Mesothelial cell of epicardium (in vitro differentiated cells): ENCODE measurements at regions not wholly inside any gene's neighbourhood (a gene's known extent, or its start where the extent isn't known, plus 50 kb on each side); places are given as distances from the start of the nearest gene placed in this dataset.

Experiments used
- DNase-seq, 2 experiments: peaks; one replicate each; pipeline ENCODE4 v3.0.0; 2021; ENCODE audit warnings: low spot score in 2 of 2; ENCODE audit not compliant: unreplicated experiment in 2 of 2
- H3K27ac Mint-ChIP-seq: 2 replicates; pipeline ENCODE4 v1.8.0; 2021; ENCODE audit warnings: mixed read lengths
- H3K27me3 Mint-ChIP-seq: 2 replicates; pipeline ENCODE4 v1.8.0; 2021; ENCODE audit warnings: low read depth, mixed read lengths
- H3K36me3 Mint-ChIP-seq: 2 replicates; pipeline ENCODE4 v1.8.0; 2021; ENCODE audit warnings: mixed read lengths
- H3K4me1 Mint-ChIP-seq: 2 replicates; pipeline ENCODE4 v1.8.0; 2021; ENCODE audit warnings: mixed read lengths
- H3K4me3 Mint-ChIP-seq: 2 replicates; pipeline ENCODE4 v1.8.0; 2021; ENCODE audit warnings: mild to moderate bottlenecking, moderate library complexity, mixed read lengths
- H3K9me3 Mint-ChIP-seq: 2 replicates; pipeline ENCODE4 v1.8.0; 2021; ENCODE audit warnings: mixed read lengths
- TF ChIP-seq, protein P1 (sequence below): fragments of 200-600 bp; sonication (generic); IDR thresholded peaks from one replicate; pipeline ENCODE4 v1.5.0; 2021; ENCODE audit warnings: antibody characterized with exemption; ENCODE audit not compliant: unreplicated experiment

DNA sequence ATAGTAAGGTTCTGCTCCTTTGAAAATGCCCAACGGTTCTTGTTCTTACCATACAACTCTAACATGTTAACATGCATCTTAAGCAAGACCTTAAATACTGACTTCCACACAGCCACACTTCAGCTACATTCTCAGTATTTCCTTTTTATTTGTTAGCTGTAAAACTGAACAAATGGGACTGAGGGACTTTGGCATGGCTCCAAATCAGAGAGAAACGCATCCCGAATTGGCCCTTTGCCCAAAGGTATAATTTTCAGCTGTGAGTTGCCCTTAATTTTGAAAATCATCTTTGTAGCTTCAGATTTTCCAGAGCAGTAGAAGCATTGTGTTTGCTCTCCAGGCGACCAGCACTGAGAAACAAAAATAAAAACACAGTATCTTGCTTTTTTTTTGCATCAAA, 56.4 kb downstream of the NEUROD6 start:
- TF ChIP-seq, protein P1, sequence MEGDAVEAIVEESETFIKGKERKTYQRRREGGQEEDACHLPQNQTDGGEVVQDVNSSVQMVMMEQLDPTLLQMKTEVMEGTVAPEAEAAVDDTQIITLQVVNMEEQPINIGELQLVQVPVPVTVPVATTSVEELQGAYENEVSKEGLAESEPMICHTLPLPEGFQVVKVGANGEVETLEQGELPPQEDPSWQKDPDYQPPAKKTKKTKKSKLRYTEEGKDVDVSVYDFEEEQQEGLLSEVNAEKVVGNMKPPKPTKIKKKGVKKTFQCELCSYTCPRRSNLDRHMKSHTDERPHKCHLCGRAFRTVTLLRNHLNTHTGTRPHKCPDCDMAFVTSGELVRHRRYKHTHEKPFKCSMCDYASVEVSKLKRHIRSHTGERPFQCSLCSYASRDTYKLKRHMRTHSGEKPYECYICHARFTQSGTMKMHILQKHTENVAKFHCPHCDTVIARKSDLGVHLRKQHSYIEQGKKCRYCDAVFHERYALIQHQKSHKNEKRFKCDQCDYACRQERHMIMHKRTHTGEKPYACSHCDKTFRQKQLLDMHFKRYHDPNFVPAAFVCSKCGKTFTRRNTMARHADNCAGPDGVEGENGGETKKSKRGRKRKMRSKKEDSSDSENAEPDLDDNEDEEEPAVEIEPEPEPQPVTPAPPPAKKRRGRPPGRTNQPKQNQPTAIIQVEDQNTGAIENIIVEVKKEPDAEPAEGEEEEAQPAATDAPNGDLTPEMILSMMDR, result no peak
- H3K27ac Mint-ChIP-seq, result no peak overlapping the region
- peaks cover 9% of the 10 kb centered on the region for H3K27me3 Mint-ChIP-seq
- no peaks in the 10 kb centered on the region for H3K36me3 Mint-ChIP-seq
- DNase-seq, result no peak
- peaks cover 5% of the 10 kb centered on the region for H3K4me1 Mint-ChIP-seq
- no peak overlapping the region for H3K4me3 Mint-ChIP-seq
- peaks cover 6% of the 10 kb centered on the region for H3K9me3 Mint-ChIP-seq

- TF ChIP-seq, protein P1, result no peak
- Mint-ChIP-seq H3K36me3 (no peaks in the 10 kb centered on the region), H3K27me3 (peaks cover 12% of the 10 kb centered on the region), H3K27ac (no peak overlapping the region), H3K4me1 (no peaks in the 10 kb centered on the region), H3K9me3 (no peaks in the 10 kb centered on the region), H3K4me3 (no peak overlapping the region)
- no peak for DNase-seq
Measured at GRCh38 chr7:31271641-31272405, 68.7 kb downstream of the NEUROD6 start.

DNA sequence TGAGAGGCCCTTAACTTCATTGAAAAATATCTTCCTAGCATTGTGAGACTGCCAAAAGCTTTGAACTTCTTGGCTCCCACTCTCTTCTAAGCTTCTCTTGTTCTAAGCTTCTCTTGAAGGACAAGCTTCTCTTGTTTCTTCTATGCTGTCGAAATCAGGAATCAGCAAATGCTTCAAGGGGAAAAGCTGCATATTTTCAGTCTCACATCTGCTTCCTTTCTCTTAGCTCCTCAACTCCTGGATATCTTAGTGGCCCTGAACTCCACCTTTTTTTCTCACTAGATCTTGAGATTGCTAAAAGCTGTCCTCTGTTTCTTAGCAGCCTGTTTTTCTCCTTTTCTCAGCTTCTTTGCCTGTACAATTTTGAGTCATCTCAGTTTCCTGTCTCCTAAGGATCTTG, 73.0 kb downstream of the NEUROD6 start:
- Mint-ChIP-seq H3K9me3 (no peaks in the 10 kb centered on the region), H3K4me1 (peaks cover 3% of the 10 kb centered on the region), H3K27ac (no peak overlapping the region), H3K4me3 (no peak overlapping the region), H3K36me3 (no peaks in the 10 kb centered on the region), H3K27me3 (peaks cover 15% of the 10 kb centered on the region)
- DNase-seq, result no peak
- TF ChIP-seq, protein P1, result no peak

DNA sequence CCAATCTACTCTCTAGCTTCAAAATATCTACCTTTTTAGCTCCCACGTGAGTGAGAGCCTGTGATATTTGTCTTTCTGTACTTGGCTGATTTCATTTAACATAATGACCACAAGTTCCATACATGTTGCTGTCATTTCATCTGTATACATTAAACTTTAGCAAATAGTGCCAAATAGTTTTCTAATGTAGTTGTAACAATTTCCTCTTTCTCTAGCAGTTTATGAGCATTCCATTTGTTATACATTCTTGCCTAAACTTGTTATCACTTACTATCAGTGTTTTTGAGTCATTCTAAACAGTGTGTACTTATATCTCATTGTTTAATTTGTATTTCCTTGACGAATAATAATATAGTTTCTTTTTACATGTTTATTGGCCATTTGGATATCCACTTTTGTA, 77.2 kb downstream of the NEUROD6 start:
- DNase-seq, result no peak
- Mint-ChIP-seq H3K9me3 (no peaks in the 10 kb centered on the region), H3K4me3 (no peak overlapping the region), H3K36me3 (no peaks in the 10 kb centered on the region), H3K27ac (no peak overlapping the region), H3K4me1 (peaks cover 3% of the 10 kb centered on the region), H3K27me3 (peaks cover 15% of the 10 kb centered on the region)
- TF ChIP-seq, protein P1, result no peak

GRCh38 chr7:31261341-31261740, 79.2 kb downstream of the NEUROD6 start:
- Mint-ChIP-seq H3K4me1 (peaks cover 3% of the 10 kb centered on the region), H3K9me3 (no peaks in the 10 kb centered on the region), H3K27ac (no peak overlapping the region), H3K4me3 (no peak overlapping the region), H3K36me3 (no peaks in the 10 kb centered on the region), H3K27me3 (peaks cover 12% of the 10 kb centered on the region)
- TF ChIP-seq, protein P1, result no peak
- DNase-seq, result no peak
